A549 (cell line): ENCODE measurements at regions not wholly inside any gene's neighbourhood (a gene's known extent, or its start where the extent isn't known, plus 50 kb on each side); places are given as distances from the start of the nearest gene placed in this dataset.

Experiments used
- CTCF ChIP-seq: fragments of >200 bp; sonication (Bioruptor Twin); formaldehyde crosslinking; IDR thresholded peaks from 3 replicates; pipeline ENCODE4 v1.5.1; 2016
- EP300 ChIP-seq, 2 experiments: fragments of >200 bp; sonication (Bioruptor Twin); formaldehyde crosslinking; IDR thresholded peaks; 2 replicates in 1 of 2; 3 replicates in 1 of 2; pipeline ENCODE4 v1.6.1; 2016 to 2017

DNA sequence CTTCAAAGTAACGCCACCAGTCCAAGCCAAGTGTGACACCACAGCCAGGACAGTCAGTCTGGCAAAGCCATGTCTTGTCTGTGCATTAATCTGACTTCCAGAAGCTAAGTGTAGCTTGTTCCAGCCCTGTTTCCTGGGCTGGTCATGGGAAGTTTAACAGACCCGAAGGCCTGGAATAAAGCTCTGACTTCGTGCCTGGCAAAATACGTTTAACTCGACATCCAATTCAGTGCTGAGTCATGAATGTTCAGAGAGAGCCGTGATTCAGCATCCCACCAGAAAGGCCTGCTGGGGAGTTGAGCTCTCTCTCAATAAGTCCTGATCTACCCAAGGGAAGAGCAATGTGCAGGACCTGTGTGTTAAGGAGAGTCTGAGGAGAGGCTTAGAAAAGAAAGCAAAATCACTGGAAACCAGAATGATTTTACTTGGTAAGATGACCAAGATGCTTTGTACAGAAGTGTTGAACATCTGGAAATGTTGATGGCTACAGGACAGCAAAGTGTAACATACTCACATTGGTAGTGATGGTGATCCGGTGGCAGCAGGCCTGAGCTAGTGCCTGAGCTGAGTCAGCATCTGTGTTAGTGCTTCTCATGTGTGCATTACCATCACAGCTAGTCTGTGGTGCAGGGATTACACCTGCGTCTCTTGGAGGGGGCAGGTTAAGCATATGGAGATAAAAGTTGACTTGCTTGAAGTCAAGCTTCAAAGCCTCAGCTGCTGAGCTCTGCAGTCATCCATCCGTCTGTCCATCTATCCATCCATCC, 743.7 kb upstream of the HS6ST1 start:
- TF ChIP-seq EP300 (IDR thresholded peaks at IDR 0.05) = no peak
- no peak for TF ChIP-seq CTCF
